SJCRH30 (cell line): ENCODE measurements at regions not wholly inside any gene's neighbourhood (a gene's known extent, or its start where the extent isn't known, plus 50 kb on each side); places are given as distances from the start of the nearest gene placed in this dataset.

Experiments used
- DNase-seq, 2 experiments: peaks; one replicate each; pipeline ENCODE4 v3.0.0-alpha.2; 2015 to 2020
- H3K27ac ChIP-seq: fragments of 250-450 bp; sonication (Bioruptor Pico); 2 replicates; pipeline ENCODE4 v1.5.1; 2020; ENCODE audit warnings: mild to moderate bottlenecking, moderate library complexity
- H3K27me3 ChIP-seq: fragments of 250-450 bp; sonication (Bioruptor Pico); 2 replicates; pipeline ENCODE4 v1.5.1; 2020; ENCODE audit warnings: mild to moderate bottlenecking, moderate library complexity
- H3K36me3 ChIP-seq: fragments of 250-450 bp; sonication (Bioruptor Pico); 2 replicates; pipeline ENCODE4 v1.5.1; 2020; ENCODE audit warnings: mild to moderate bottlenecking, moderate library complexity
- H3K4me1 ChIP-seq: fragments of 250-450 bp; sonication (Bioruptor Pico); 2 replicates; pipeline ENCODE4 v1.5.1; 2020; ENCODE audit warnings: mild to moderate bottlenecking, moderate library complexity
- H3K4me3 ChIP-seq: fragments of 250-450 bp; sonication (Bioruptor Pico); 2 replicates; pipeline ENCODE4 v1.5.1; 2020; ENCODE audit warnings: mild to moderate bottlenecking, moderate library complexity
- H3K9me3 ChIP-seq: fragments of 250-450 bp; sonication (Bioruptor Pico); replicated peaks from 2 replicates; pipeline ENCODE4 v1.5.1; 2020; ENCODE audit warnings: mild to moderate bottlenecking, moderate library complexity

DNA sequence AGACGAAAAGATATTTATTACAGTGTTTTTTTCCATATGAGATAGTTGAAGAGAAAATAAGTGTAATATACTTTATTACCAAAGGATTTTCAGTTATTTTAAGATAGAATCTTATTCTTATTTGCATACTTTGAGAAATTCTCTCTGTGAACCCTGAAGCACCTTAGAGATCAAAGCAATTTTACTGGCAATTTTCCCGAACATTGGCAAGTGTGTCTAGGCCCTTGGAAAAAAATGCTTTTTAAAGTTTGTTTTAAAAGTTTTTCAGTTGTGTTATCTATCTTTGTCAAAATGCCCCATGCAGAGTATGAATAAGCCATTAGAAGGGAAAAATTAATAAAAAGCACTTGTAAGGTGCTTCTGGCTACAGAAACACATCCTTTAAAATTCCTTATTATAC is 276.8 kb upstream of the HSF2 start:
- H3K36me3 ChIP-seq, result no peaks in the 10 kb centered on the region
- H3K9me3 ChIP-seq, result no peaks in the 10 kb centered on the region
- DNase-seq, result no peak
- H3K4me3 ChIP-seq, result no peak overlapping the region
- H3K27ac ChIP-seq, result no peak overlapping the region
- no peaks in the 10 kb centered on the region for H3K4me1 ChIP-seq
- no peaks in the 10 kb centered on the region for H3K27me3 ChIP-seq

DNA sequence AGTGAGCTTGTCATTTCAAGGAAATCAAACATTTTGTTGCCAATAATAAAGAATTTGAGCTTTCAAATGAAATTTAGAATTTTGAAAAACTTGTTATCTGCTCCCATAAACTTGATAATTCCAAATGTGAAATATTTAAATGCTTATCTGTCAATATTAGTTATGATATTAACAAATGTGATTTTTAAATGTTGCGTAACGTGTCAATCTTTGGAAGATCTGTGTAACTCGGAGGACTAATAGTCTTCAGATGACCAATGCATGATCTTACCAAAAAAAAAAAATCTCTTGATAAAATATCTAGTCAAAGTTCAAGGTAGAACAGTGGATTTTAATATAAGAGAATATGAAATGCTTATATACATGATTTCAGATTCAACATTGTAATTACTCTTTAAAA is 274.5 kb upstream of the HSF2 start:
- H3K9me3 ChIP-seq, result no peaks in the 10 kb centered on the region
- DNase-seq, result no peak
- H3K27me3 ChIP-seq, result no peaks in the 10 kb centered on the region

DNA sequence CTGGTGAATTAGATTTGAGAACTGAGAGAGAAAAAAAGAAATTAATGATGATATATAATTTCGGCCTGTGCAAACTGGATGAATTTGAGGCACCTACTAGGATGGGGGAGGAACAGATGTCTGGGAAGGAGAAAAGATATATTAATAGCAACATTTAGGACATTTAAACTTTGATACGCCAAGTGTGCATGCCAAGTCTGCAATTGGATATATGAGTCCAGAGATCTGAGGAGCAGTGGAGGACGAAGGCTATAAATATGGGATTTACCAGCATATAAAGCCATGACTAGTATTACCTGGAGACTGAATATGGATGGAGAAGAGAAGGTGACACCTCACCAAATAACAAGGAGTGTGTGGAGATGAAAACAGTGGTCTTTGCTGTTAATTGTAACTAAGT is 272.6 kb upstream of the HSF2 start:
- H3K4me1 ChIP-seq, result no peaks in the 10 kb centered on the region
- no peaks in the 10 kb centered on the region for H3K9me3 ChIP-seq
- DNase-seq, result no peak
- no peak overlapping the region for H3K4me3 ChIP-seq
- no peak overlapping the region for H3K27ac ChIP-seq
- no peaks in the 10 kb centered on the region for H3K27me3 ChIP-seq
- no peaks in the 10 kb centered on the region for H3K36me3 ChIP-seq

More for the DNA sequence above, 274.5 kb upstream of the HSF2 start:
- no peaks in the 10 kb centered on the region for H3K36me3 ChIP-seq
- H3K4me3 ChIP-seq, result no peak overlapping the region
- no peak overlapping the region for H3K27ac ChIP-seq
- no peaks in the 10 kb centered on the region for H3K4me1 ChIP-seq

DNA sequence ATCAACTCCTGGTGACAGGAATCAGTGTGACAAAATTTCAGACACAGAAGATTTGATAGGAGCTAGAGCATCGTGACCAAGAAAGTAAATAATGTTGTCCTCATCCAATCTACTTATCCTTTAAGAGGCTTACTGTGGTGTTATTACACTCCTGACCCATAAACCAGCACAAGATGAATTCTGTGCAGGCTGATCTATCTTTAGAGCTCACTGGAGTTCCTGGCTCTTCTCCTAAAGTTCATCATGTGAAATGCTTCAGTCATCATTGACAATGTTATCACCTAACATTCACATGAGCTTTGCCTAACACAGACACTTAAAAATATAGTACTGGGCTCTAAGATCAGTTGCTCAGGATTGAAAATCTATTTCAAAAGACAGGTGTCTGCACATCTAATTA is 271.0 kb upstream of the HSF2 start:
- Histone ChIP-seq H3K4me1 (no peaks in the 10 kb centered on the region), H3K4me3 (no peak overlapping the region), H3K27me3 (no peaks in the 10 kb centered on the region), H3K36me3 (no peaks in the 10 kb centered on the region), H3K27ac (no peak overlapping the region), H3K9me3 (no peaks in the 10 kb centered on the region)
- no peak for DNase-seq

DNA sequence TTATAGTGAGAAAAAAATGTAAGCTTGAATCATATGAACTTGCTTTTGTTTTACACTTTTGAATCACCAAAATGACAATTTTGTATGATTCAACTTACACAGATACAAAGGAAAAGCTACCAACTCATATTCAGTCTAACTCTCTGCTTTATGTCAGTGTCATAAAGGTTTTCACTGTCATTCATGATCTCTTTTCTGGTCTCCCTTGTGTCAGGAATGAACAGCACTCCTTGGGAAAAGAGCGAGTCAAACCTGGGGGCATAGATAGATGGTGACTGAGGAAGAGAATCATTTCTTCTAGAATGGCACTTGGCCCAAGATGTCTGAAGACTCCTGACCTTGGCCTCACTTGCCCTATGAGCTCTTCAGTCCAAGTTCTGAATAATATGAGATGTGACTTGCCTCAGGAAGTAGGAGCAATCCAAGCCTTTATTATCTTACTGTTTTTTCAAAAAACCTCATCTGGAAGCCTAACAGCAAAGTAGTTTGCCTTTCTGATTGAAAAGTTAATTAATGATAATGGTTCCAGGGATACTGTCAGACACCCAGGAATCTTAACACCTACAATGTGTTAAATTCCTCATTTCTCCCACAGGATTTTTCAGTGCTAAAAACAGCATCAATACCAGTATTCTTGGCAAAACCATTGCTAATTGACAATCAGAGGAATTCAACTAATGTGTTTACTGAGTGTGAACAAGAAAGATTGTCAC is 270.0 kb upstream of the HSF2 start:
- H3K4me3 ChIP-seq, result no peak overlapping the region
- H3K27me3 ChIP-seq, result no peaks in the 10 kb centered on the region
- H3K4me1 ChIP-seq, result no peaks in the 10 kb centered on the region
- no peak for DNase-seq
- no peak overlapping the region for H3K27ac ChIP-seq
- no peaks in the 10 kb centered on the region for H3K36me3 ChIP-seq
- H3K9me3 ChIP-seq, result no peaks in the 10 kb centered on the region

DNA sequence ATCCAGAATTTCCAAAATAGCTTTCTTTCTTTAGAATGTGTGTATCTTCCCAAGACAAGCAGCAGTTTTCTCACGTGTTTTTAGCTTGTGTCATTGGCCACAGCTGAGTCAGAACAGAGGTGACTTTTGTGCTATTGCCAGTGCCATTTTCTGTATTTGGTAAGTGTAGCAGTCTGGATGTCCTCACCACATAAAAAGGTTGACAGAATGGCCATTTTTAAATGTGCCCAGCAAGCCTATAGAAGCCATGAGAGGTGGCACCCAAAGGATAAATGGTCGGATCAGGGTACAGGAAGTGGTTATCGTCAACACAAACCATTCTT is 269.5 kb upstream of the HSF2 start:
- no peak overlapping the region for H3K27ac ChIP-seq
- no peaks in the 10 kb centered on the region for H3K27me3 ChIP-seq
- H3K36me3 ChIP-seq, result no peaks in the 10 kb centered on the region
- no peak overlapping the region for H3K4me3 ChIP-seq
- H3K4me1 ChIP-seq, result no peaks in the 10 kb centered on the region
- H3K9me3 ChIP-seq, result no peaks in the 10 kb centered on the region
- no peak for DNase-seq

DNA sequence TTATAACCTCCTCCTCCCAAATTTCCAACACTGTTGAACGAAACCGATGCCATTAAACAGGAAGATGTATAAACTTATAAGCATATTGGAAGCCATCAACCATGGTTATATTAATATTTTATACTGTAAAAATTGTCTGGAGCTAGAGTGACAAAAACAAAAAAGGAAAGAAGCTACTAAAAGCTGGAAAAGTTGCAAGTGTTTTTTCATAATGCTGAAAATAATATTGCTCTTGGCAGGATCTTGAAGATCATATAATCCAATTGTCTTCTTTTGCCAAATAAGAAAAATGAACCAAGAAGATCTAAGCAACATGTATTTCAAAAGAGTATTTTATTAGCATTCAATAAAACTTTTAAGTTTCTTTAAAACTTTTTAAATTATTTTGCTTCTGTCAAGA is 268.9 kb upstream of the HSF2 start:
- Histone ChIP-seq H3K27me3 (no peaks in the 10 kb centered on the region), H3K4me3 (no peak overlapping the region), H3K27ac (no peak overlapping the region), H3K9me3 (no peaks in the 10 kb centered on the region), H3K36me3 (no peaks in the 10 kb centered on the region), H3K4me1 (no peaks in the 10 kb centered on the region)
- no peak for DNase-seq

DNA sequence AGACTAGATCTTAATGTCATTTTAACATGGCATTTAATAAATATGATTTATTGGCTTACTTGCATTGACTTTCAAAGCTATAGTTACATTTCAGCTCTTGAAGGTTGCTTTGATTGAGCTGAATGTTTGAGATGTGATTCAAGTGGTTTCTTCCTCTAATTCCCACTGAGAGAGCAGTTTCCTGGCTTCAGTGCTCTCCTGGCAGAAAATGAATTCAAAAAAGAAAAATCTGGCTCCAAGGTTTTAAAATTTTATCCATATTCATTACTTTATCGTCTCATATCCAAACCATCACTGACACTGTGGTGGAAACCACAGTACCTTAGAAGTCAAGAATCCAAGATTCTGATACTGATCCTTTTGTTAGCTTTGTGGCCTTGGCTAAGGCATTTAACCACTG is 263.1 kb upstream of the HSF2 start:
- Histone ChIP-seq H3K9me3 (no peaks in the 10 kb centered on the region), H3K27ac (no peak overlapping the region), H3K4me1 (no peaks in the 10 kb centered on the region), H3K36me3 (no peaks in the 10 kb centered on the region), H3K27me3 (no peaks in the 10 kb centered on the region), H3K4me3 (no peak overlapping the region)
- no peak for DNase-seq

DNA sequence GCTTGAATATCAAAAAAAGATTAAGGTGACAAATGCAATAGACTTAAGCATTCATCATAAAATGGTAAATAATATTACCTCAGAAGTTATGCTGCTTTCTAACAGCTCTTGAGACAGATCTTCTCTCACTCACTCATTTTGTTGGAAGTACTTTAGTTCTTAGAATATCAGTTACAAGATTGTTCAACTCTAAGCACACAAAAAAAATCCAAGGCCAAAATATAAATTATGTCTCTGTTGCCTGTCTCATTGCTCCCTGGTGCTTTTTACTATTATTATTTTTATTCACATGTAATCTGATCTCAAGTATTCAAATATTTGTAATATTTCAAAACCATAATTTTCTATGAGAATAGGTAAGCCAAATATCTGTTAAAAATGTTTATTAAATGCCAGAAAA is 259.4 kb upstream of the HSF2 start:
- H3K4me1 ChIP-seq, result no peaks in the 10 kb centered on the region
- H3K36me3 ChIP-seq, result no peaks in the 10 kb centered on the region
- no peak overlapping the region for H3K4me3 ChIP-seq
- H3K9me3 ChIP-seq, result no peaks in the 10 kb centered on the region
- H3K27me3 ChIP-seq, result no peaks in the 10 kb centered on the region
- H3K27ac ChIP-seq, result no peak overlapping the region
- DNase-seq, result no peak

DNA sequence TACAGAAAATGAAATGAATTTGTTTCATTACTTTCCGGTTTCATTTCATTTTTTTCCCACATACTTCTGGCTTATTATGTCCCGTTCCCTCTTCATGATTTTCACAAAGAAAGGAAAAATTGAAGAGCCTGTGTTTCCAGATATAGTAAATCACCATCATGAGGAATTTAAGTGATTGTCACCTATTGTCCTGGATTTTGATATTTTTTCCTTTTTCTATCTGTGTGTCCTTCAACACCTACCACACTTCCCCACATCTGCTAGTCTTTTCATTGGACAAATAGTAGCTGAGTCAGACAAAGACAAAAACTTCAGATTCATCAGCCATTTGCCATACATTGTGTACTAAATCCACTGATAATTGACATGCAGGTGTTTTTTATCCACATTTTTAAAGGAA is 258.2 kb upstream of the HSF2 start:
- Histone ChIP-seq H3K27me3 (no peaks in the 10 kb centered on the region), H3K9me3 (no peaks in the 10 kb centered on the region), H3K36me3 (no peaks in the 10 kb centered on the region), H3K4me1 (no peaks in the 10 kb centered on the region), H3K4me3 (no peak overlapping the region), H3K27ac (no peak overlapping the region)
- no peak for DNase-seq

DNA sequence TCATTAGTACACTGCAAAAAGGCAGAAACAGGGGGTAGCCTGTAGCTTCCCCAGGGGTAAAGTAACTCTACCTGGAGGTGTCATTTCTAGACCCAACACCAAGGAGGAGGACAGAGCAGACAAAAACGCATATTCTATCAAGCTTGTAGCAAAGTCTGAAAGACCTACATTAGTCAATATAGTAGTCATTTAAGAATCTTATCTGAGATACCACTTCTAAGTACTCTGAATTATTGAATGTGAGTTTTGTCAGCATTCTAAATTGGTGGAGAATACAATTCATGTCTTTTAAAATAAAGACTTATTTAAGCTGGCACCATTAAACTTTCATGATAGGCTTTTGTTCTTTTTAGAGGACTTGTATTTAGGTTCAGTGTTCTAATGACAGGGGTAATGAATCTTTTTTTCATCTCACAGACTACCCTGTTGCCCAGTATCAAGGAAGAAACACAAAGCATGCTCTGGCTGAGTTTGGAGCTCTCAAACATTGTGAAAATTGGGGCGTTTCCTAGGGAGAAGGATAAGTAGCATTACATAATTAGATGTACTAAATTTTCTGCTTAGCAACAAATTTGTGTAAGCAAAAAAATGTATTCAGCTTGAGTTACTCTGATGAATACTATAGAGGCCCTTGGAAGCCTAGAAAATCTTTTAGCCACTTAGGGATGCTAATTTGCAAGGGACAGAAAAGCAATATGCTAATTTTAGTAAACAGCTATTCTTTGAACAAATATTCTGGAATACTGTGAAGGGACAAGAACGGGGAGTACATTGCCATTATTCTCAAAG is 255.4 kb upstream of the HSF2 start:
- no peak for DNase-seq
- Histone ChIP-seq H3K9me3 (no peaks in the 10 kb centered on the region), H3K4me1 (no peaks in the 10 kb centered on the region)

DNA sequence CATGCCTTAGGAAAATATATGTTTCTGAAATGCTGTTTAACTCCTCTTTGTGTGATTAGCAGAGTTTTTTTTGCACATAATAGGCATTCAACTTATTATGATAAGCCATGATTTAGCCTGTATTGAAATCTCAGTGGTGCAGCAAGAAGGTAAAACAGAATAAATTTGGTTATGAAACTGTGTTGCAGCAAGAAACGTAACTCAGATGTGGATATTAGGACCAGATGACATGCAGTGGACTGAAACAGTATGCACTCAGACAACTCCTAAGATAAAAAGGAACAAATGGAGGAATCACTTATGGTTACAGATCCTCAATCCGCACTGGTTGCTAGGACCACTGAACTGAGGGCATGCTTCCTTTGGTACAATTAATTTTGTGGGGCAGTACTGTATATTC is 254.2 kb upstream of the HSF2 start:
- H3K4me3 ChIP-seq, result no peak overlapping the region
- H3K4me1 ChIP-seq, result no peaks in the 10 kb centered on the region
- DNase-seq, result no peak
- H3K27me3 ChIP-seq, result no peaks in the 10 kb centered on the region
- H3K36me3 ChIP-seq, result no peaks in the 10 kb centered on the region
- H3K27ac ChIP-seq, result no peak overlapping the region
- no peaks in the 10 kb centered on the region for H3K9me3 ChIP-seq

More for the DNA sequence above, 255.4 kb upstream of the HSF2 start:
- Histone ChIP-seq H3K27me3 (no peaks in the 10 kb centered on the region), H3K36me3 (no peaks in the 10 kb centered on the region), H3K4me3 (no peak overlapping the region), H3K27ac (no peak overlapping the region)

DNA sequence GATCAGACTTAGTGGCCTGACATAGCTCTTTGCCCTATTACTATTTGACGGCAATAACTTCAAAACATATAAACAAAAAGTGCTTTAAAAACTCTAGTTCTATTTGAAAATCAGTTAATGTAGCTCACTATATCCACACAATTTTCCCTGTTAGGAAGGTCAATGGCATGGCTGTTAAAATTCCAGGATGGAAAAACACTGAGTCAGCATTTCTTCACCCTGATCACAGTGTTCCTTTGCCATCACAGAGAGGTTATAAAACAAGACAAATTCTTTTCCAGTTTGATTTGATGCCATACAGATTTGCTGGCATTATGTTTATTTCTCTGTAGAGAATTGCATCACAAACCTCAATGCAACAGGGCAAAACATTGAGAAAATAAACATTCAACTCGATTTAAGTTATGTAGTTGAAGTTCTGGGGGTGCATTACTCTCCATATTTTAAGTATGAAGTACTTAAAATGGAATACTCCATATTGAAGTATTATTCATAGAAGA is 253.7 kb upstream of the HSF2 start:
- H3K27ac ChIP-seq, result no peak overlapping the region
- H3K9me3 ChIP-seq, result no peaks in the 10 kb centered on the region
- DNase-seq, result no peak
- H3K27me3 ChIP-seq, result no peaks in the 10 kb centered on the region
- no peaks in the 10 kb centered on the region for H3K36me3 ChIP-seq
- no peak overlapping the region for H3K4me3 ChIP-seq
- no peaks in the 10 kb centered on the region for H3K4me1 ChIP-seq

DNA sequence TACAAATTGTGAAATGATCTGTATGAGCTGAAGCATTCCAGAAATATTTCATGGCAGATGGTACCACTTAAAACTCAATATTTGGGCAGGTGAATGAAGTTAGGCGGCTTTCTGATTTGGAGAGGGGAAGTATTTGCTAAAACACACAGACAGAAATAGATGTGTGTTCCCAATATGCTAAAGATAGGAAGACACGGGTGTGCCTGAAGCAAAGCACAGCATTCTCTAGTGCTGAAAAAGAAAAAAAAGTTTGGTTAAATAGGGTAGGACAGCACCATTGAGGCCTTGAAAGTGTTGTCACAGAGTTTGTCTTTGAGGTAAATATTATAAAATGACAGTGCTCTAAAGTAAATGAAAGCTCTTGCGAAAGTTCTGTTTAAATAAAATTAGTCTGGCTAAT is 252.2 kb upstream of the HSF2 start:
- Histone ChIP-seq H3K27ac (no peak overlapping the region), H3K9me3 (no peaks in the 10 kb centered on the region), H3K4me1 (no peaks in the 10 kb centered on the region), H3K27me3 (no peaks in the 10 kb centered on the region), H3K36me3 (no peaks in the 10 kb centered on the region), H3K4me3 (no peak overlapping the region)
- no peak for DNase-seq

DNA sequence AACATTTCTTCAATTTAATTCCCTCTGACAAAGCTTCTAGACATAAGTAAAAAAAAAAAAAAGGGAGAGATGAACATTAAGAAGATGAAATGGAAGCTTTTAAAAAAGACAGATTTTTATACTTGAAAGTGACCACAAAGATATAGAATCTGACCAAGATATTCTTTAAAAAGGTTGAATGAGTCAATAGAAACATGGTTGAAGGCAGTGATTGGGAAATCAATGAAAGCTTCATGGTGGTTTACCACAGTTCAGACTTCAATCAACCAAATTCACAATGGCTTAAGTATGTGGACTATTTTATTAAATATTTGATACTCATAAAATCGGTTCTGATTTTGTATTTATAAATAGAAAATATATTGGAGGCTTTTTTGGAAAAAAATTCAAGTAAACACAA is 248.4 kb upstream of the HSF2 start:
- Histone ChIP-seq H3K27me3 (no peaks in the 10 kb centered on the region), H3K9me3 (no peaks in the 10 kb centered on the region), H3K4me3 (no peak overlapping the region), H3K27ac (no peak overlapping the region), H3K4me1 (no peaks in the 10 kb centered on the region), H3K36me3 (no peaks in the 10 kb centered on the region)
- no peak for DNase-seq

DNA sequence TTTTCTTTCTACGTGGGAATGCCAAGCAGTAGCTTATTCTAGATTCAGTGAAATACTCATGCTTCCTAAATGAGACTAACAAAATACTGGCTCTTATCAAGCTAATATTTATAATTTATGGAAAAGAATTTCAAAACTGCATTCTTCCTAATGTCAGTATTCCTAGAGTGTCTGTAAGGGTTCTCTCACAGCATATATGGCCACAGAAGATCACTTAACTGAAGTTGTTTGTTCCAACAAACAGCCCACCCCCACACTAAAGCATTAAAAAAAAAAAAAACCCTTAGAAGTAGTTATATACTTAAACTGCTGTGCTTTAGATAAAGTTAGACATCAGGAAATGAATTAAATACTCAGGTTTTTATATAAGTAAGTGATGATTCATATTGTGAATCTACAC is 247.7 kb upstream of the HSF2 start:
- H3K9me3 ChIP-seq, result no peaks in the 10 kb centered on the region
- no peak overlapping the region for H3K4me3 ChIP-seq
- no peaks in the 10 kb centered on the region for H3K4me1 ChIP-seq
- DNase-seq, result no peak
- no peak overlapping the region for H3K27ac ChIP-seq
- H3K36me3 ChIP-seq, result no peaks in the 10 kb centered on the region
- H3K27me3 ChIP-seq, result no peaks in the 10 kb centered on the region
